ENCODE measurements at regions not wholly inside any gene's neighbourhood (a gene's known extent, or its start where the extent isn't known, plus 50 kb on each side); places are given as distances from the start of the nearest gene placed in this dataset.

DNA sequence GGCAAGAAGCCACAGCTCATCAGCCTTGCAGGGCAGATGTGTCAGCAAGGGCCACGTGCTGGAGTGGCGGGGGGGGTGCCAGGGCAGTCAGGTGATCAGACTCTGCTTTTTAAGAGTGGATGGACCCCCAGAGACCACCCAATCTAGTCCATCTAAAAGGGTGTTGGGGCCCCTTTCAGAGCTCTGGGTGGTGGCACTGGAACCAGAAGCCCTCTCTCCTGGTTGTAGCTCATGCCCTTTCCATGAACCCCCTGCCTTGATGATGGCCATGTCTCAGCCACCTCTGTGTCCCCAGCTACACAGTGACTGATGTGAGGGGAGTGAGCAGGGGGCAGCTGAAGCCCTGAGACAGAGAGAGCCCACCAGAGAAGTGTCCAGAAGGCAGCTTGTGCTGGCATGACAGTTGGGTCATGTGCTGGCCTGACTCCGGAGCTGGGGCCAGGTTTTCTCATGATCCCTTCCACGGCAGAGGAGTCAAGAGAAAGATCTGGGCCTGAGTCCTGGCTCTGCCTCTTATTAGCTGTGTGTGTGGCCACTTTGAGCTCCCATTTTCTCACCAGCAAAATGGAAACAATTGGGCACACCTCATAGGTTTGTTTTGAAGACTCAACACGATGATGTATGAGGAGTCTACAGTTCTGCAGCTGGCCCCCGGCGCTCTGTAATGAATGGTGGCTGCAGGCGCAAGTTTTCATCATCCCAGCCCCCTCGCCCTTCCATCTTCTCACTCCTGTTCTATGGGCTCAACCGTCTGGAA, 195.7 kb downstream of the ZFP36L2 start:
- DNase-seq = no peak

DNA sequence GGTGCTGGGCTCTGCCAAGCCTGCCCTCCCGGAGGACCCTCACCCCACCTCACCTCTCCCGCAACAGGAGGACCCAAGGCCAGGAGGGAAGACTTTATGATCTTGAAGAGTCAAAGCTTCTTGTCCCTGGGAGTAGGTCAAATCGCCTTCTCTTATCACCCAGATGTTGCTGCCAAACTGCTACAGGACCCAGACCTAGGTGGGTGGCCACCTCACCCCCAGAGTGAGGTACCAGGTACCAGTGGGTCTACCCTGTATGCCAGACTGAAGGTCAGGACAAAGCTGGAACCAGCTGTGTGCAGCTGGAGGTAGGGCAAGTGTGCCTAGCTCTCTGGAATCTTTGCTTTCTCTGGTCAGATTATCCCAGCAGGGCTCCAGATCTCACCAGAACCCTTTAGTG, 197.2 kb downstream of the ZFP36L2 start:
- no peak for DNase-seq

DNA sequence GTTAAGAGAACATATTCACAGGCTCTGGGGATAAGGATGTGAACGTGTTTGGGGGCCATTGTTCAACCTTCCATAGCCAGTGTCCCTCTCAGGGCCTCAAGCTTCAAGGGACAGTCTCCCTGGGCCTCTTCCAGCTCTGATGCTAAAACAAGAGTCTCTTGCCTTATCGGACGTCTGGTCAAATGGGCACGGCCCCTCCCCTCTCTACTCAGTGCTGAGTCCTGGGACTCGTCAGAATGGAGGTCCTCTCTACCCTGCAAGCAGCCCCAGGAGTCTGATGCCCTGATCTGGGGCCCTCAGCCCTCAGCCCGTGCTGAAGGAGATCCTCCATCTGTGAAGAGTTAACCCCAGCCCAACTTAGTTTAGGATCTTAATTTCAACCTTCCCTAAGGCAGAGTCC, 198.2 kb downstream of the ZFP36L2 start:
- no peak for DNase-seq

DNA sequence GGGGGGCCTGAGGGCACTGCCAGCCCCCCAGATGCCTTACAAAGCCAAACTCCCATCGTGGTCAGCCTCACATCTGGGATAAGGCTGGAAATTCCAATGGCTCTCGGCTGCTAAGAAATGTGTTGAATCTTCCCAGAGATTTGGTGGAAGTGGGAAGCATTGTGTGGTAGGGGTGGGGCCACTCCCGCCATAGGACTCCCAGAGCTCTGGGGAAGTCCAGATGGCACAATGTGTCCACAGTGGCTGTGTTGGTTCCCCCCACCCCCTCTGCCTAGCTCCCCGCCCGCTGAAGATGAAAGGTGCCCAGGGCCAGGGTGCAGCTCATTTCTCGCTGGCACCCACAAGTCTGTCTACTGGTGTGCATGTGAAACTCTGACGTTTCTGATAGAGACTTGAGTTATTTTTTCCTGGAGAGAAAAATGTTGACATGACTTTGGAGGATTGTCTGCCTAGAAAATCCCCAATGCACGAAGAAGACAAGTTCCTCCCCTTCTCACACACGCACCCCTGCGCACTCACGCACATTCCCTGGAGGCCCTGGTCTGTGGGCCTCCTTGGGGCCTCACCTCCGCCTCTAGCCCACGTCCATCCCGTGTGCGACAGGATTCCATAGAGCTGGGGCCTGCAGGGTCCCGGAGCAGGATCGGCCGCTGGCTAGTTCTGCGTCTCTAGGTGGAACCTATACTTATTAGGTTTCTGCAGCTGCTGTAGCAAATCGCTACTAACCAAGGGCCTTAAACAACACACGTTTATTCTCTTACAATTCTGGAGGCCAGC, 199.1 kb downstream of the ZFP36L2 start:
- DNase-seq = no peak

DNA sequence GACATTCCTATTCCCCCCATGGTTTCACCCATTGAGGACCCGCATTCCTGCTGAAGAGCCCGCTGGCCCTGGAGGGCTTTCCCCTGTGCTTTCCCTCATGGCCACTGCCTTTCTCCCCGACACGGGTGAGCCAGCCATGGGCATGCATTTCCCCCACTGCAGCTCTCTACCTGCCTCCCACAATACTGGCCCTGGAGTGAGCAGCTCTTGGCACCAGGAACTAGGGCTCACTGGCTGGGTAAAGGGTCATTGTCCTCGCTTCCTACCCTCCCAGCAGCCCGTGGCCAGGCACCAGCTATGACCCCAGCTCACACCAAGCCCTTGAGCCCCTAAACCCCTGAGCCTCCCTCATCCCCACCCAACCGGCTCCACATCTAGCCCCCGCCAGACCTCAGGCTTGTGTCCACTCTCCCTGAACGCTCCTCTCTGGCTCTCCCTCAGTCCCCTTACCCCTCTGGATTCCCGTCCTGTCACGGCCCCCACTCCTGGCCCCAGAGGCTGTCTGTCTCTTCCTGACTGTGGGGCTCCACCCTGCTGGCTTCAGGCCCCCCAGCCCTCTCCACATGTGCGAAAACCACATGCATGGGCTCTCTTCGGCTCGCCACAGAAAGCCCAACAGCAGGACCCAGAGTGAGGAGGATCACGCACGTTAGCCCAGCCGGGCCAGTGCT, 199.8 kb downstream of the ZFP36L2 start:
- no peak for DNase-seq

DNA sequence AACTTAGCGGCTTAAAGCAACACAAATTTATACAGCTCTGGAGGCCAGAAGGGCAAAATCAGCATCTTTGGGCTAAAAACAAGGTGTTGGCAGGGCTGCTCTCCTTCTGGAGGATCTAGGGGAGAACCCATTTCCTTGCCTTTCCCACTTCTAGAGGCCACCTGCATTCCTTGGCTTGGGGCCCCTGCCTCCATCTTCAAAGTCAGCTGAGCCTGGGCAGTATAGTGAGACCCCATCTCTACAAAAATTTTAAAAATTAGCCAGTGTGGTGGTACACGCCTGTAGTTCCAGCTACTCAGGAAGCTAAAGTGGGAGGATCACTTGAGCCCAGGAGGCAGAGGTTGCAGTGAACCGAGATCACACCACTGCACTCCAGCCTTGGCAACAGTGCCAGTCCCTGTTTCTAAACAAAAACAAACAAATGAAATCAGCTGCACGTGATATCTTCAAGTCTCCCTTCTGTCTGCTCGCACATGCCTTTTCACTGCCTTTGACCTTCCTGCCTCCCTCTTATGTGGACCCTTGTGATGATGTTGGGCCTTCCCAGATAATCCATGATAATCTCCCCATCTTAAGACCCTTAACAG, 200.6 kb downstream of the ZFP36L2 start:
- no peak for DNase-seq

DNA sequence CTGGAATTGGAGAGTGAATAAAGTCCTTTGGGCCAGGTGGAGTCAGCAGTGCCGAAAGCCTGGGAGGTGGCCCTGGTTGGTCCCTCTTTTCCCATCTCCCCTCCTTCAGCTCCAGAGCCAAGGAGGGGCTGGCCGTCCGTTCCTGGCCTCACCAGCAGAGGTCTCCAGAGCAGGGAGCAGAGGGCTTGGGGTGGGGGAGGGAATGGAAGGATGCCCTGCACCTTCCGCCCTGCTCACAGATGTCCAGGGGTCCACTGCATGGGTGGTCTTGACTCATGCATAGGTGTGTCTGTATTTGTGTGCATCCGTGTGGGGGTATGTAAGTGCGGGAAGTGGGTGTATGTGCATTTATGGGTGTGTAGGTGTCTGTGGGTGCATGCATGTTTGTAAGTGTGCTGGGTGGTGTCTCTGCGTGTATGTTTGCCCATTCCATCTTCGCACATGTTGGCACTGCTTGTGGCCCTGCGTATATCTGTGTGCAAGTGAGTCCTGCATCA, 201.8 kb downstream of the ZFP36L2 start:
- DNase-seq = no peak

DNA sequence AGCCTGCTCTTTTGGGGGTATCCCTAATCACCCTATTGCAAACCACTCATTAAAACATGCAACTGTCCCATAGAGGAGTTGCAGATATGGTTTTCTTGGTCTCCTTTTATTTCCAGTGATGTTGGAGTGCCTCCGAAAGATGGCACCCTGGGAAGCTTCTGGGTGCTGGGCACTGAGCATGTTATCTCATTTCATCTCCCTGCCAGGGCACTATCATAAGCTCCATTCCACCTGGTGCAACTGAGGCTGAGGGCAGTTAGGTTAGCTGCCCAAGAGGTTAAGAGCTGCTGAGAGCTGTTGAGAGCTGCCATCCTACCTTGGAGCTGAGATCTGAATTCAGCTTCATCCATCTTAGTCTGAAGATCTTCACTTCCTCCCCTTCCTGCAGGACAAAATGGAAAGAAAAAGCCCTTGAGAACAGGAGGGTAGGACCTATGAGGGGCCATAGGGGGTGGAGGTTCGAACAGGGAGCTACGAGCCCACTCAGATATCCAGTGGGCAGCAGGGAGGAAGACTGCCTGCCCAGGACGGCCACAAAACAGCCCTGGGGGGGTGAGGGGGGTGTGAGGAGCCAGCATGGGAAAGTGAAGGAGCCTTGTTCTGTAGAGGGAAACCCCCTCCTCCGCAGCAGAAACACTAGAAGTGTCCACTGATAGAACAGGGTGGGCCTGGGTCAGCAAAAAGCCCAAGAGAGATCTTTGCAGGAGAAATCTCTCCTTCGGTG, 202.5 kb downstream of the ZFP36L2 start:
- no peak for DNase-seq

DNA sequence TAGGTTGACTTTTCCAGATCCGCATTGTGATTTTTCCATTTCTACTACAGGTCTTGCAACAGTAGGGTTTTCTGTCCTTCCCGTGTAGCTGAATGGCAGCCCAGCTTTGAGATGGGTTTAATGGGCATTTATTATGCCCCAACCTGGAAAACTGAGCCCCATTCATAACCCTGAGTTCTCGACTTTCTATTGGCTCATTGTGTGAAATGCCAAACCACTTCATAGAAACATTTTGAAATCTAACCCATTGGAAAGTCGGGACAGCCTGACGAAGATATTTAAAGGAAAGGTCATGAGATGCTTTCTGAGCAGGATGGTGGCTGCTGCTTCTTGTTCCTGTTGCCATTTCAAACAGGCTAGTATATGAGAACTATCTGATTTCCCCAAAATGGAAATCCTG, 203.5 kb downstream of the ZFP36L2 start:
- no peak for DNase-seq

DNA sequence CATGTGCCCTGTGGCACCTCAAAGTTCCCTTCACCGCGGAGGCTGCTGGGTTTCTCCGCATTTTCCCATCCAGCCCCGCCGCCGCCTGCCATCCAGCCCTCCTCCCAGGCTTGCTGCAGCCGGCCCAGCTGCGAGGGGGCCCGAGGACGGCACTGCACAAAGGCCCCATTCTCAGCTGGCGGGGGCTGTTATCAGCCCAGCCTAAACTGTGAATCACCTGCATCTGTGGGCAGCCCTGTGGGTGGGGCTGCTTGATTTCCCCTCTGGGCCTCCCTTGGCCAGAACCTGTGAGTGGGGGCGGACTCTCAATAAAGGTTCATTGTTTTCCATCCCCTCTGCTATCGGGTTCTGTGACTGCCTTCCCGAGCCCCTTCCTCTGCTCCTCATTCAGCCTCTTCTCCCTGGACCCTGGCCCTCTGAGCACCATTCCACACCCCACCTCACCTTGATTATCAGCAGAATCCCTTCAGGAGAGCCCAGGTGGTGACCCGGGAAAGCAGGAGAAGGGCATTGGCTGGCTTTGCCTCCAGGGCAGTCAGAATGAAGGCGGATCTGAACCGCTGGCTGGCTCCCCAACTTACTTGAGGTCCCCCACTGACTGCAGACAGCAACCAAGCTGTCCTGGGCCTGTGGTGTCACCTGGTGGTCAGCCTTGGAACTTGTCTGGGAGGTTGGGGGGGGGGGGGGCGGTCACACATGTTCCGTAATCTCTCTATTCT, 204.5 kb downstream of the ZFP36L2 start:
- DNase-seq = no peak

DNA sequence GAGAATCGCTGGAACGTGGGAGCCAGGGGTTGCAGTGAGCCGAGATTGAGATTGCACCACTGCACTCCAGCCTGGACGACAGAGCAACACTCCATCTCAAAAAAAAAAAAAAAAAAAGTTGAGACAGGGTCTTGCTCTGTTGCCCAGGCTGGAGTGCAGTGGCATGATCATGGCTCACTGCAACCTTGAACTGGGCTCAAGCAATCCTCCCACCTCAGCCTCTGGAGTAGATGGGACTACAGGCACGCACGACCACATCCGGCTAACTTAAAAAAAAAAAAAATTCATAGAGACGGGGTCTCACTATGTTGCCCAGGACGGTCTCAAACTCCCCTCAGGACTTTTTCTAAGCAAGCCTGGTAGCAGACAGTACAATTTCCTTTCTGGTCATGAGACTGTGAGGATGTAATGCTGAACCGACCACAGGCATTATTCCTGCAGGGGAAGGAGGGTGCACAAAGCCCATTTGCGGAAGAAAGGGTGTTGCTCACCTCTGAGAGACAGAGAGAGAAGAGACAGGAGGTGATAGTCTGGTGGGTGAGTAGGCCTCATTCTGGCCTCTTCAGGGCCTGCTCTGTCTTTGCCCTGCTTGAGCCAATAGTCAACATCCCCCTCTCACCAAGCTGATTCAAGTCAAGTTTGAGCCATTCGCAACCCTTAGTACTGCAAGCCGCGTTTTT, 205.3 kb downstream of the ZFP36L2 start:
- DNase-seq = no peak

DNA sequence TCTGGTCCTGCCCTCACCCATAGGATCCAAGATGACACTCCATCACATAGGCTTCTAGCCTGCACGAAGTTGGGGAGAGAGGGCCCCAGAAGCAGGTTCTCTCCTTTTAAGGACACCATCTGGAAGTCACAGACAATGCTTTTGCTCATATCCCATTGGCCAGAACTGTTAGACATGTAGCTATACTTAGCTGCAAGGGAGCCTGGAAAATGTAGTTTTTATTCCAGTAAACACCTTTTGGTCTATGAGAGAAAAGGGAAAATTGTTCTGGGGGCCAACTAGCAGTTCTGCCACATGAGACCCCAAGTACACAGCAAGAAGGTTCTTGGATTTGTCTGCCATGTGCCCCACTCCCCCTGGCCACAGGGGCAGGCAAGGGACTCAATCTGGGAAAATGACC, 206.1 kb downstream of the ZFP36L2 start:
- no peak for DNase-seq

DNA sequence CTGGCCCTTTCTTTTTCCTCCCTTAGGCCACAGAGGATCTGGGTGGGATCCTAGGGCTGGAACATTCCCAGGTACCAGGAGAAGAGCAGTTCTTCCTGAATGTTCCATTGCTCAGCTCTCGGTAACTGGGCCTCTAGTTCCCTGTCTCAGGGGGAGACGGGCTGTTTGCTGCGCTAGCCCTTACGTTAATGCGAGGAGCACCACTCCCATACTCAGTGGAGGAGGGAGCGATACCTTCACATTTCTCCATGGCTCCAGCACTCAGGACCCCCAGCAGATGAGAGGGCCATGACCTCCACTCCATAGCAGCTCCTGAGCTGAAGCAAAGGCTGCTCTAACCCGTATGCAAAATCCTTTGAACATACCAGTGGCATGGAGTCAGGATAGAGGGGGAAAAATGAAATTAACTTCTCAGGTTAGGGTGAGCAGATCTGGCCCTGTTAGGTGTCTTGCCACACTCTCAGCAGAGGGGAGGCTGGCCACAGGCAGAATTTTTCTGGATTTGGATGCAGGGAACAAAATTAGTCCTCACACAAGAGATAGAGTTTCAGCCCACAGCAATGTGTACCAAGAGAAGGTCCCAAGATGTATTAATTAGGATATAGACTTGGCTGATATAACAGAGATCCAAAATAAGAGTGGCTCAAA, 206.7 kb downstream of the ZFP36L2 start:
- DNase-seq = no peak

DNA sequence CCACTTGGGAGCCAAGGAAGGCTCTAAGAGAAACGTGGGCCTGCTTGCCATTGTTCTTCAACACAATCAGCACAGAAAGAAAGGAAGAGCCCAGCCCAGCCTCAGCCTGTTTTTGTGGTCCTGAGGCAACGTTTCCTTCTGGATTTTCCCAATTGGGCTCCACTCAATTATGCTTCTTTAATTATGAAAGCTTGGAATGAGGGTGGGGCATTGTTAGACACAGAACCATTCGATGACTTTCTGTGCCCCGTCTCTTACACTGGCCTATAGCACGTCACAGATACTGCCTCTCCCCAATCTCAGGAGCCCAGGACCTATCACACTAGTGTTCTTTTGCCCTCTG, 207.4 kb downstream of the ZFP36L2 start:
- DNase-seq = no peak

DNA sequence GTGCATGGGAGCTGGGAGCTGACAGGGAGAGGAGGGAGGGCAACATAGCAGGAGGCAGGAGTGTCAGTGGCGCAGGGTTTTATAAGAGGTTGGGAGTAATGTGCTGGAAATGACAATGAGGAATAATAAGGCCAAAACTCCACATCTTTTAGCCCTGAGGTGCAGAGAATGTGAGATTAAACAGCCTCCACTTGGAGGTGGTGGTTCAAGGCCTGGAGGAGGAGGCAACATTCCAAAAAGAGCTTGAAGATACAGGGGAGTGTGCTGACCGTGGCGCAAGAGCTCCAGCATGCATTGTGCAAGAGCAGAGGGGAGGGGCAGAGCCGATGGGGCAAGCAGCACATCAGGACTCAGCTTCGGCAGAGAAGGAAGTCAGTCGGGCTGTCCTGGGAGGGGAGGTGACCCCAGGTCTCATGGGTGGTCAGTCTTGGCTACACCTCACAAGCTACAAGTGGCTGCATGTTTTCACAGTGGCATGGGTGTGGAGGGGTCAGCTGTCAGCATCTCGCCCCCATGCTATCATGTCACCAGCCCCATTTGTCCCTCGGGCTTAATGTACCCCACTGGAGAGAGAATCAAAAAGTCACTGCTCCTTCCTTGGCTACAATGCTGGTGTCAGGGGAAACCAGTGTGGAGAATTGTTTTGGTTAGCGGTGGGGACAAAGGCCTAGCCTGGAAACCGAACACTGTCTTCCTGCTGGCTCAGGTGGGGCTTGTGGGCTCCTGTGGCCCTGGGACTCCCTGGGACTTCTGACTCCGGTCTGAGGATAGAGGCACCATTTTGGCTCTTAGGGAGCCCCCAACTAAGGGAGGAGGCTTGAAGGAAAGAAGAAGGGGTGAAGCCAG, 208.0 kb downstream of the ZFP36L2 start:
- no peak for DNase-seq

DNA sequence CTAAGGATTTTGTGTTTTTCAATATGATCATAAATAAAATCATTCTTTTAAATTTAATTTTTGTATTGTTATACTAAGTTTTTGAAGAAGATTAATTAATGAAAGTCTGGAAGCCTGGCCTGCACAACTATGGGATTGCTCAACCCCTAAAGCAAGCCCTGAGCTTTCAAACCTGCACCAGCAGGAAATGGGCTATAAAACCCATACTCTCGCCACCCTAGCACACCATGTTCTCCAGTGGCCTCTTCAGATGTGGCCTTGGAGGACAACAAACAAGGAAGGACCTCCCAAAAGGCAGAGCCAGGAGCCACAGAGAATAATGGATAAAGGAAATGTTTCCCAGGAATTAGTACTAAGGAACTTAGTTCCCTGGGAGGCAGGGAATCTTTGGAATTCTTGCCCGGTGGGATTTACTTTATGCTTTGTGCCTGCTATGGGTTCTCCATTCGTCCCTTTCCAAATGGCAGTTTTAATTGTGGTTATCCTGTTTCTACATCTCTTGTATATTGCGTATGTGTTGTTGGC, 212.5 kb downstream of the ZFP36L2 start:
- no peak for DNase-seq

DNA sequence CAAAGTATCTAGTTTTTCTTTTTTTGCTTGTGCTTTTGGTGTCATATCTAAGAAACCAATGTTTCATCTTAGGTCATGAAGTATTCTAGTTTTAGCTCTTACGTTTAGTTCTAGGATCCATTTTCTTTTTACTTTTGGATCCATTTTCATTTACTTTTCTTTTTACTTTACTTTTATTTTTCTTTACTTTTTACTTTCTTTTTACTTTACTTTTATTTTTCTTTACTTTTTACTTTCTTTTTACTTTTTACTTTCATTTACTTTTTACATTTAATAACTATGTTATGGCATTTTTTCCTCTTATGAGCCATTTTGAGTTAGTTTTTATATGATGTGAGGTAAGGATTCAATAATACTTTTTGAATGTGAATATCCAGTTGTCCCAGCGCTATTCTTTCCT, 213.4 kb downstream of the ZFP36L2 start:
- DNase-seq = no peak

DNA sequence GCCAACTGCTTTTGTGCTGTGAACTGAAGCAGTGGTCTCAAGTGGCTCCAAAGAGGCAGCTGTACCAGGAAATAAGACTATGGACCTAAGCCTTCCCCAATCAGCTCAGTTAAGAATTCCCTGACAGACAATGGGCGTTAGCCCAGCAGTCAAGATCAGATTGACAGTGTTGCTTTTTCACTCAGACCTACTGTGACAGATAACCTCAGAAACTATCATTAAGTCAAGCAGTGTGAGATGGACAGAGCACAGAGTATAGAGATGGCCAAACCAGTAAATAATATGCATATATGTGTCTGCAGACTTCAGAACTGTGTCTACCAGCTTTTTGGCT, 215.3 kb downstream of the ZFP36L2 start:
- DNase-seq = no peak

DNA sequence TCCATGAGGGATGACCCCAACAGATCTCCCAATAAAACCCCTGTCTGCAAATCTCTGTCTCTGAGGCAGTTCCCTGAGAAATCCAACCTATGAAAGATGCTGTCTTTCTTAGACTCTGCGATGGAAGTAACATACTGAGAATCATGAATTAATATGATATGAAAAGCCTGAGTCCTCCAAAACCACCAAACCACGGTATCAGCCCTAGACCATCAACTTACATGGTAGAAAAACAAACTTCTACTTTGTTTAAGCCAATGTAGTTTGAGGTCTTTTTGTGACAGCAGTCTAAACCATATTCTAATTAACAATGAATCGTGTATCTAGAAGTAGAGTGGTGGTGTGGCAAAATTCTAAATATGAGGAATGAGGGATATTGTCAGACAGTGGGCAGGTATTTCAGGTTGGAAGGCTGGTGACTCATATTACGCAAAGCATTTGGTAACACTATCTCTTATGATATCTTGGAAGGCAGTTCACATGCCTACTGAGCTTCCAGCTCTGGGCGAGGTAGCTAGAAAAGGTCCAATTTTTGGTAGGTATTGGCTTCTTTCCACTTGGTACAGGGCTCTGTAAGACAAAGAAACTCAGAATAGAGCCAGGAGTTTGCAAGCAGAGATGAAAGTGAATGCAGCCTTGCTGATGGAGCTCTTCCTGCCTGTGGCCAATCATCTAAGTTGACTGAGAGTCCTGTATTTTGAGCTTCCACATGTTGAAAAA, 215.8 kb downstream of the ZFP36L2 start:
- DNase-seq = no peak
